HG03135 (cell line): ENCODE measurements at regions not wholly inside any gene's neighbourhood (a gene's known extent, or its start where the extent isn't known, plus 50 kb on each side); places are given as distances from the start of the nearest gene placed in this dataset.
"Not testable (repeated sequence)": the region's sequence is repeated elsewhere in the genome, so short reads cannot be mapped to it uniquely, and the experiment has no call there.

ENCODE experiments used
- ATAC-seq: cut with Tn5 transposase; IDR thresholded peaks from one replicate; pipeline ENCODE4 v1.9.1; 2021; ENCODE audit warnings: mild to moderate bottlenecking, moderate library complexity; ENCODE audit not compliant: unreplicated experiment

- no peak for ATAC-seq
Observed at GRCh38 chr6:137653706-137654059, 159.5 kb upstream of the OLIG3 start.

- ATAC-seq = no peak
Observed at GRCh38 chr6:137654365-137654981, 160.3 kb upstream of the OLIG3 start.

DNA sequence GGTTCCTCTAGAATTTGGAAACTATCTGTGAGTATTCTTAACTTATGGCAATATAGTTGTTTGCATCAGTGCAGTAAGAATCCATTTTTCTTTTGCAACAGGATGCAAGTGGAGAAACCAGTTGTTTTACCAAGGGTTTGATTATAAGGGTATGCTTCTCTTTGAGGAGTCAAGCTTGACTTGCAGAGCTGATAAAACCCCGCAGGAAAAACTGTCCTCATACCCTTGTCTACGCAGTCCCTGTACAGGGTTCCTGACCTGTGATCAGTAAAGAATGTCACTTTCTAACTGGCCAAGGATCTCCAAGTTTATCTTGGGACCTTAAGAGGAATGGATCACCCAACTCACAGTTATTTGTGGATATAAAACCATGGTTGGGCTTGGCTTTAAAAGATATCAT lies 161.1 kb upstream of the OLIG3 start:
- no peak for ATAC-seq

- ATAC-seq = no peak
Observed at GRCh38 chr6:137656735-137657134, 162.5 kb upstream of the OLIG3 start.

DNA sequence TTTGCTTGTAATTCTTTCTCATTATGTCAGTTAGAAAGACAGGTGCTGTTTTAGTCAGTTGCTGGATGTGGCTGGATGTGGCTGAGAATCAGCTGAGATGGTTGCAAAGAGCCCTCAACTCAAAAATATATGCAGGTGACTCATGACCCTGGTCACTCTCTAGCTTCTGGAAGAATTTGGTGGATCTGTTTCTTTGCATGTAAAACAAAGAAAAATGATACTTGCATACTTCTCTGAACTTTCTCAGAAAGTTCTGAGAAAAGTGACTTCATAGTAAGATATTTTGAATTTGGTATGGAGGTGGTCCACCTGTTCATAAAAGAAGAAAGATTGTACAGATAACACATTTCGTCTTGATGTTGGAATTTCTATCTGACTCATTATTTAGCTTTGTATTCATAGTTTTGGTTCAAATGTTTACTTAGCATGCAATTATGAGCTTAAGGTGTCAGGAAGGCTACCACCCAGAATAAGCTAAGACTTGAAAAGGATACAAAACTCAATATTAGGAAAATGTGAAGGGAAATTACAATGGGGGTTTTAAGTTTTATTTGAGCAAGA lies 163.2 kb upstream of the OLIG3 start:
- ATAC-seq = no peak

GRCh38 chr6:137658287-137658686 lies 164.1 kb upstream of the OLIG3 start:
- no peak for ATAC-seq

DNA sequence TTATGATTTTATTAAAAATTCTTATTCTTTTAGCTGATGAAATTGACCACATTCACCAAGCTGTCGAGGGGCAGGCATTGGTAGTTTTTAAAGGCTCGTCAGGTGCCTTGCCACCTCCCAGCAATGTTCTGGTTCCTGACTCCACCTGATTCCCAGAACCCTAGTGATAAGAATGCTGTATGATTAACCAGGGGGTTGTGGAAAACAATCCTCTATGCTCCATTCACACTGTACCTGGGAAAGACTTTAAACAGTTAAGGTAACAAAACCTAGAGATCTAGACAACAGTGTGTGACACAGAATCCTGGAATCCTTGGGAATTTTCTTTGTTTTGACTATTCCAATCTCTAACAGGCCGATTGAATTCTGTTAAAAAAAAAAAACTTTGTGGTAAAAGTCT lies 165.7 kb upstream of the OLIG3 start:
- no peak for ATAC-seq

DNA sequence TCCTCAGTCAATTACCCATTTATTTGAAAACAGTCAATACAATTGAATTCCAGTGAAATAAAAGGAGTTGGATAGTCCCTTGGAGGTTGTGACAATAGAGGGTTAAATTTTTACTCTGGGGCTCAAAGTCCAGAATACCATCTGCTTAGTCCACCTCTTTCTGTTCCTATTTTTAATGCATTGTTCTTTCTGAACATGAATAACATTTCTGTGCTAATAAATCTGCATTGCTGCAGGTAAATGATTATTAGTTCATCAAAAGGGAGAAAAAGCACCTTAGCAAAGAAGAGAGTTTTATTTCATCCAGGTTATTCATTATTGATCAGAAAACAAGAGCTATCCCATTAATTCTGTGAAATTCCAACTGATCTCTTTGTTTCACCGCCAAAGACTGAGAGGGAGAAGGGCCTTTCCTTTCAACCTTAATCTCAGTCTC lies 166.1 kb upstream of the OLIG3 start:
- ATAC-seq = no peak

- no peak for ATAC-seq
Observed at GRCh38 chr6:137661601-137662000, 167.4 kb upstream of the OLIG3 start.

GRCh38 chr6:137664183-137664582 lies 170.0 kb upstream of the OLIG3 start:
- ATAC-seq = no peak

GRCh38 chr6:137665342-137665934 lies 171.2 kb upstream of the OLIG3 start:
- no peak for ATAC-seq

DNA sequence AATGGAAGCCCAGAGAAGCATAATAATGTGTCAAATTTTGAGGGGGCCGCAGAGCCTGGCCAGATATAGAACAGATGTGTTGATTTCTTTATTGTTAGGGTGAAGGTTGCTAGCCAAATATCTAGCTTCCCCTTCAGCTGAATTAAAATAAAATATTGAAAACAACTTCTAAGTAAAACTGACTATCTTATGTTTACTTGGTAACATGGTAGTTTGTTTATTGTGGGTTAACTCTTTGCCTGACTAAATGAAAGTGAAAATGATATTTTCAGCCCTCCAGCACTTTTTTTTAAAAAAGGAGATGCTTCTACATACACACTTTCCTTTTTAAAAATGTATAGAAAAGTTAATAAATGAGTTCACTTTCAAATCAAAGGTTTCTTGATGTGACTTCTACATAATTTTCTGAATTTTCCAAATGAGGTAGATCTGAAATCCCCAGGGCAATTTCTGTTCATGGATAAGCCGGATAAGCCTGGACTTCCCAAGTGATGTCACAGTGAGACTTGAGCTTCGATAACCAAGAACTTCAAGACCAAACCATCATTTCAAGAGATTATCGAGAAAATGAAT lies 172.1 kb upstream of the OLIG3 start:
- no peak for ATAC-seq

GRCh38 chr6:137673603-137674002 lies 179.4 kb upstream of the OLIG3 start:
- no peak for ATAC-seq

- no peak for ATAC-seq
Observed at GRCh38 chr6:137676888-137677287, 182.7 kb upstream of the OLIG3 start.

DNA sequence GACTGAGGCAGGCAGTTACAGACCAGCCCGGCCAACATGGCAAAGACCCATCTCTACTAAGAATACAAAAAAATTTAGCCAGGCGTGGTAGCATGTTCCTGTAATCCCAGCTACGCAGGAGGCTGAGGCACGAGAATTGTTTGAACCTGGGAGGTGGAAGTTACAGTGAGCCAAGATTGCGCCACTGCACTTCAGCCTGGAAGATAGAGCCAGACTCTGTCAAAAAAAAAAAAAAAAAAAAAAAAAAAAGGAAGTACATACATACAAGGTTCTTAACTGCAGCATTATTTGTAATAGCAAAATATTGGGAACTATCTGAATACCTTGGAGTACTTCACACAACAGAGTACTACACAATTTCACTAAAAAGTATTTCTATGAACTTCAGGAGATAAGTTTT lies 183.5 kb upstream of the OLIG3 start:
- no peak for ATAC-seq

- ATAC-seq = no peak
Observed at GRCh38 chr6:137678451-137678850, 184.3 kb upstream of the OLIG3 start.

DNA sequence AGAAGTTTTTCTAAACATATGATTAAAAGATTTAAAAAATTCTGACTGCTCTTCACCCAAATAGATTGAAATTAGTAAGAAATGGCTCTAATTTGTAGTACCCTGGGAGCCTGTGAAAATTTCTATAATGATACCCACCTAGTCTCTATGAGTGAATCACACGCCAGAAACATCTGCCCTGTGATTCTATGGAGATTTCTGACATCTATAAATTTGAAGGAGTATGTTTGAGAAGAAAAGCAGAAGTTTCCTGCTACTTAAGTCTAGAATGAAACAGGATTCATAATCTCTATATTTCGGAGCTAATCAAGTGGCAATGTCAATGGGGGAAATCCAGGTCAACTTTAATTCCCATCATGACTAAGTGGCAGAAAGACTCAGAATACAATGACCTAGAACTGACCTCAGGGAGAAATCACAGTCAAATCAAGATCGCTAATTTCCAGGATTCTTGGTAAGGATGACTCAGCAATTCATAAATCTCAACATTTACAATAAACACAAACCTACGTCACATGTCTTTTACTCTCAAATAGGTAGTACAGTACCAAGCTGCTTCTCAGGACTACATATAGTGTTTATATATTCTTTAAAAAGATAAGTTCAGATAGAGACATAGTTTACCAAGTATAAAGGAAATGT lies 186.2 kb upstream of the TNFAIP3 start:
- no peak for ATAC-seq

DNA sequence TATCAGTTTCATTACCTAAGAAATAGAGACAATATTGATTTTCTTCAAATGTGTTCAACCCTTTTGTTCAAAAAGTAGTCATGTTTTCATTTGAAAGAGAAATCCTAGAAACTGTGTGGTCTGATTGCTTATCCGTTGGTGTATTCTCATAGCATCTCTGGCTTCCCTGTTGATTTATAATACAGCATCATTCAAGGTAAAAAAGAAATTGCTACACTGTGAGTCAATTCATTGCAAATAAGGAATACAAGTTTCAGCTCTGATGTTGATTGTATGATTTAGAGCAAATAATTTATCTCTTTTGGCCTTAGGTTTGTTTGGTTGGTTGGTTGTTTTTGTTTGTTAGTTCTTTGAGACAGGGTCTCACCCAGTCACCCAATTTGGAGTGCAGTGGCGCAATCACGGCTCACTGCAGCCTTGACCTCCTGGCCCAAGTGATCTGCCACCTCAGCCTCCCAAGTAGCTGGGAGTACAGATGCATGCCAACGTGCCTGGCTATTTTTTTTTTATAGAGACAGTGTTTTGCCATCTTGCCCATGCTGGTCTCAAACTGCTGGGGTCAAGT lies 185.5 kb upstream of the TNFAIP3 start:
- no peak for ATAC-seq

GRCh38 chr6:137682658-137683057 lies 184.4 kb upstream of the TNFAIP3 start:
- not testable (repeated sequence) for ATAC-seq

DNA sequence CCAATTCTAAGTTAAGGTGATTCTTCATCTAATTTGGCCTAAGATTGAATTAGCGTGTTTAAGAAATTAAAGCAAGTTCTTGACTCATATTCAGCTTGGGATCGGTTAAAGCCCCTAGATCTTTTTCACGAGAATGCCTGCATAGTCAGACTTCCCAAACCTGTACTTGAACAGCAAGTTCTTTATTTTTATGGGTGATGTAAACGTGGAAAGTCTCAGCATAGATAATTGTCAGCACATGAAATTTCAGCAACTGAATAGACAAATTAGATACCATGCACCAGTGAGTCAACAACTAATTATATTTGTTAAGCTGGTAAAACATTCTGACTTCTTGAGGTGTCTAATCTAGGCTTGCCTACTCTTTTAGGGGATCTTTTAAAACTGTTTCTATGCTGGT lies 183.1 kb upstream of the TNFAIP3 start:
- ATAC-seq = no peak

- ATAC-seq = no peak
Observed at GRCh38 chr6:137685798-137686375, 181.2 kb upstream of the TNFAIP3 start.
